Limb (tissue), 2 donors: ENCODE measurements at regions not wholly inside any gene's neighbourhood (a gene's known extent, or its start where the extent isn't known, plus 50 kb on each side); places are given as distances from the start of the nearest gene placed in this dataset.
"Not testable (repeated sequence)": the region's sequence is repeated elsewhere in the genome, so short reads cannot be mapped to it uniquely, and the experiment has no call there.

Experiments used
- DNase-seq, 2 donors: peaks; one replicate each; pipeline ENCODE4 v3.0.0-alpha.2; 2016; ENCODE audit errors: extremely low spot score in 2 of 2

DNA sequence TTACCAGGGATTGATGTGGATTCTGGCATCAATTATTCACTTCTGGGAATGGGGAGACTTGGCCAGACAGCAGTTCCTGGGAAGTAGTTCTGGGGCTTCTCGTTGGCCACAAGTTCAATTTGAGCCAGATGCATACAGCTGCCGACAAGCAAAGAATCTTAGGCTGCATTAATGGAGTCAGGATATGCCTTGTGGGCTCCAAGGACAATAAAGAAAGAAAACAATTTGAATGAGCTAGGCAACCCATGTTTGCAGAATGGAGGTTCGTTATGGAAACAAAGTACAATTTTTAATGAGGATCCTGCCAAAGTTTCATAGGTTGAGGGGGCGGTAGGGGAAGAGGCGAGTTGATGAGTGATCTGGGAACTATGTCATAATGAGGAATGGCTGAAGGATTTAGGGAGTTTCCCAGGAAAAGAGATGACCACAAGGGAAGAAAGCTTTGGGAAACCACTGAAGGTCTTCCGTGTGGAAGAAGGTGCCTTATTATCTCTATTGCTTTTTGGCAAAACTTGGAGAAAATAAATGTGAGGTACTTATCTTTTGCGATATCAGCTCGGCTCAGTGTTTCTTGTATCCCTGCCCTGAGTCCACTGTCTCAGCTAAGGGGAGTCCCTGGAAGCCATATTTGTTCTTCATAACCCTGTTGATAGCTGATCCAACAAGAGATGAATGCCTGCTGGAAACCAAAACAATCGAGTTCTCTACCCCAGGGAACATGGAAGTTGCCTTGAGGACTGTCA is 181.0 kb upstream of the ZNF217 start:
- peak in 1 of 2 donors; percentile 57 for DNase-seq

DNA sequence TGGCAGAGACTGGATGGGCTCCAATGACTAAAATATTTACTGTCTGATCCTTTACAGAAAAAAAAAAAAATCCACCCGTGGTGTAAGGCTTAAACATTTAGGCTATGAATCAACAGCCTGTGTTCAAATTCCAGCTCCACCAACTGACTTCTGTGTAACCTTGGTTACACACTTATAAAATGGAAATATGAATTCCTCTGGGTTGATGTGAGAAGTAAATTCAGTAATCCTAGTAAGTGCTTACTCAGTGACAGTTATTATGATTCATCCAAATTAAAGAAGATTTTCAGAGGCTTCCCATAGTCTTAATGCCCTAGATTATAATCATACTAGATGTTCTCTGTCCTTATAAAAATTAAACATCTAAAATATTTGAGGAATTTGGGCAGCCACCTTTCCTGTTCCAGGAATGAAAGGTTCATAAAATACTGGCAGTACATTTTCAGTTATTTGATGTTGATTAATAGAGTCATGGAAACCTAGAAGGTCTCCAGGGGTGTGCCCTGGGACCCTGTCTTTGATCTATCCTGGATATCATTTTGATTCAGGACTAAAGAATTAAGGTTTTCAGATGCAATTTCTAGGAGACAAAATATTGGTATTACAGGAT is 180.3 kb upstream of the ZNF217 start:
- peak in 1 of 2 donors; percentile 87 for DNase-seq

GRCh38 chr20:53773066-53773791 is 179.6 kb upstream of the ZNF217 start:
- DNase-seq: not testable (repeated sequence)

DNA sequence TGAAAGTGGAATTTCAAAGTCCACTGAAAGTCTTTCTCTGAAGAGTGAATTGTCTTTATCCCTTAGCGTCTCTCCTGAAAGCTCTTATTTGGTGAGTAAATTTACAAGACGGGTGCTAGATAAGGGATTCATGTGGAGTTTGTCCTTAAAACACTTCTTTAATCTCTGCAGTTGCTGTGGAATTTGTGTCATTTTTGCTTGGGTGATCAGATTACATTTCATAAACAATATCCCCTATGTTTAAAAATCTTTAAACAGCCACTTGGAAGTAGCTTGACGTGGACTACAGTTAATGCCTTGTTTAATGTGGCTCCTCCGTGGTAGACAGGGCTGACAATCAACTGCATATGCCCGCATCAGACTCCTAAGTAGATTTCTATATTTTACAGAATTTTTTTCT is 175.4 kb upstream of the ZNF217 start:
- no peak for DNase-seq

DNA sequence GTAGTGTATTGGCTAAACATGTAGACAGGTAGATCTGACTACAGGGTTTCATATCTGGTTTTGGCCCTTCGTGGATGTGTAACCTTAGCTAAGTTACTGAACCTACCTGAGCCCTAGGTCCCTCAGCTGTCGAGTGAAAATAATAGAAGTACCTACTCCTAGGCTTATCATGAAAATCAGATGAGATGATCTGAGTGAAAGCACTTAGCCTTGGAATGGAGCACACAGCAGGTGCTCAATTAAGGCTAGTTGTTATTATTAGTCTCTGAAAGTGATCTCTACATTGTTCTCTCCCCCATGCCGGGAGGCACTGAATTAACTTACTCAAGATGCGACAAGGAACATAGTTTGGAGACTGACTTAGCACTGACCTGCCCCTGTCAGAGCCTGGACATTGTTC is 174.7 kb upstream of the ZNF217 start:
- no peak for DNase-seq

GRCh38 chr20:53767206-53767930 is 173.7 kb upstream of the ZNF217 start:
- no peak for DNase-seq

DNA sequence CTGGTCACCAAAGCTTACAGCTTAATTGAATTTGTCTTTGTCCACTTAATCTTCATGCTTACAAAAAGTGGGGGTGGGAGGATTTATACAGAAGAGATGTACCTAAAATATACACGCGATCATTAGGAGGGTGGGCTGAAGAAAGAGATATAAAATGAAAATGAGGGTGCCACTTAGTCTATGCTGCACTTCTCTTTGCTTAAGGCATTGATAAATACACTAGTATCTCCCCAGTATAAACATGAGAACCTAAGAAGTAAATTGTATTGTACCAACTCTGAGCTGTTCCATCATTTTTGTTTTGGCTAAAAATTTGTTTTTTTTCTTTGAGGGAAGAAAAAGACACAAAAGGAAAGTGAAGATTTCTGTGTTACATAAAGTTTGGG is 170.8 kb upstream of the ZNF217 start:
- no peak for DNase-seq

GRCh38 chr20:53763707-53764414 is 170.2 kb upstream of the ZNF217 start:
- DNase-seq: peak in 1 of 2 donors; percentile 41

DNA sequence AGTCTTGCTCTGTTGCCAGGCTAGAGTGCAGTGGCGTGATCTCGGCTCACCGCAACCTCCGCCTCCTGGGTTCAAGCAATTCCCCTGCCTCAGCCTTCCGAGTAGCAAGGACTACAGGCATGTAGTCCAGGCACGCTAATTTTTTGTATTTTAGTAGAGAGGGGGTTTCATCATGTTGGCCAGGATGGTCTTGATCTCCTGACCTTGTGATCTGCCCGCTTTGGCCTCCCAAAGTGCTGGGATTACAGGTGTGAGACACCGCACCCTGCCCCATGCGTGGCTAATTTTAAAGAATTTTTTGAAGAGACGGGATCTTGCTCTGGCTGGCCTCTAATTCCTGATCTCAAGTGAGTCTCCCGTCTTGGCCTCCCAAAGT is 168.8 kb upstream of the ZNF217 start:
- DNase-seq: not testable (repeated sequence)

- no peak for DNase-seq
Observed at GRCh38 chr20:53760025-53760441, 166.4 kb upstream of the ZNF217 start.

GRCh38 chr20:53757472-53757913 is 163.9 kb upstream of the ZNF217 start:
- peak in 1 of 2 donors; percentile 52 for DNase-seq

- no peak for DNase-seq
Observed at GRCh38 chr20:53755733-53756531, 162.3 kb upstream of the ZNF217 start.

GRCh38 chr20:53753880-53754459 is 160.3 kb upstream of the ZNF217 start:
- no peak for DNase-seq

DNA sequence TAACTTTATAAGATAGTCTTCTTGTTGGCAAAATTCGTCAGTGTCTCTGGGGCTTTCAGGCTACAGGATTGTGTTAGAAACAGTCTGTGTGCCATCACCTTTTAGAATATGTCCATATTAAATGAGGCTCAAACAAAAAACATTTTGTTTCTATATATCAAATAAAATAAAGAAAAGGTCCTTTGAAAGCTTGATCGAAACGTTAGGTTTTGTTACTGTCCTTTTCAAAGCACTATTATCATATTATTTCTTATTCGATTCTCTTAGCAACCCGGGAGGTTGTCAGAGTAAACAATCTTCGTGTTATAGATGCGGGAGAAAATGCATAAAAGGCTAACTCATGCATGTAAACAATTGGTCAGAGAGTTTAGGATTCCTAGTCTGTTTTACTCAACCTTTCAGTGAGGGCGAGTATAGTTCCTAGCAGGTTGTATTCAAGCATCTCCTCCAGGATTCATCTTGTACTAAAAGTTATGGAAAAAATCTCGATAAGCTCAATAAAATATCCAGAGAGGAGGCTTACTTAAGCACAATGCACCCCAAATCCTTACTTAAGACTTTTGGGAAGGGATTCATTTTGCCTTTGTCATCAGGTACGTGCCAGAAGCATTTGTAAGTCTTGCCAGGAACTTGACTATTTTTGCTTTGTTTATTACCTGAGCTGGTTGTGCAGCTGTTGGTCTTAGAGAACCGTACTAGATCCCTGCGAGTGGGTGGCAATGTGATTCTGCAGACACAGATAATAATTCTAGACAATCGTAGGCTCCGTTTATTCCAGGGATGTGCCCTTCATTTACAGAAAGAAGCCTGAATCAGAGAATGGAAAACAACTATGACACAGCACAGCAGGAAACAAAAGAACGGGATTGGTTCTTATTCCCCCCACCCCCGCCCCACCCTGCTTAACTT is 159.6 kb upstream of the ZNF217 start:
- no peak for DNase-seq

GRCh38 chr20:53752583-53752970 is 158.9 kb upstream of the ZNF217 start:
- DNase-seq: no peak

- no peak for DNase-seq
Observed at GRCh38 chr20:53751620-53752318, 158.1 kb upstream of the ZNF217 start.

GRCh38 chr20:53750827-53751619 is 157.4 kb upstream of the ZNF217 start:
- peak; percentile 74 to 81 for DNase-seq
